ENCODE measurements at regions not wholly inside any gene's neighbourhood (a gene's known extent, or its start where the extent isn't known, plus 50 kb on each side); places are given as distances from the start of the nearest gene placed in this dataset.

GRCh38 chr1:208631092-208631491 lies 386.9 kb upstream of the PLXNA2 start:
- H3K4me2 ChIP-seq (ENCODE audit: low read depth, low read length, poor library complexity, severe bottlenecking): no peak overlapping the region
- TF ChIP-seq CTCF (conservative IDR thresholded peaks at IDR 0.05; ENCODE audit: low read length): no peak
- no peak for TF ChIP-seq EZH2phosphoT487 (IDR thresholded peaks at IDR 0.05; ENCODE audit: borderline replicate concordance)

DNA sequence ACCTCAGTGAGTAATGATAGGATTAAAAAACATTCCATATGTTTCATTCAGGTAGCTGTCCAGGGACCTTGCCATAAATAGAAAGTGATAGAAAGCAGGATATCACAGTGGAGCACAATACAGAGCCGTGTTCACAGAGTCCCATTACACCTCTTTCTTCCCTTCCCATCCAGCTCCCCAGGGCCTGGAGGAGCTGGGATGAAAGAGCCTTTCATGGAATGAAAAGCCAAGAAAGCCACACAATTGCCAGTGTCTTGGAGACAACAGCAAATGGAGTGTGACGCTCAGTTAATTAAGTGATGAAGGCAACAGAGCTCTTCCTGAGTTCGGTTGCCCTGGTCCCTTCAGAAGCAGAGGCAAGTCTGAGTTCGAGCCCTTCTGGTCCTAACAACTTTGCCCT lies 387.3 kb upstream of the PLXNA2 start:
- H2AFZ ChIP-seq (ENCODE audit: low read length): no peak overlapping the region
- H3K9ac ChIP-seq (ENCODE audit: low read depth, low read length, poor library complexity, severe bottlenecking): no peak overlapping the region

More at GRCh38 chr1:208631092-208631491, 386.9 kb upstream of the PLXNA2 start:
- Histone ChIP-seq H3F3A (ENCODE audit: low read depth) (no peaks in the 10 kb centered on the region), H3K4me3 (ENCODE audit: low read length, poor library complexity, severe bottlenecking) (no peak overlapping the region), H3K36me3 (ENCODE audit: insufficient read depth, low read length) (no peaks in the 10 kb centered on the region), H3K9me2 (replicated peaks; ENCODE audit: low read depth, low read length) (no peaks in the 10 kb centered on the region), H3K9me3 (ENCODE audit: insufficient read depth, low read depth, low read length) (no peaks in the 10 kb centered on the region), H3K4me1 (ENCODE audit: insufficient read depth, low read length, poor library complexity, severe bottlenecking) (no peaks in the 10 kb centered on the region), H3K79me2 (ENCODE audit: insufficient read depth, low read length) (no peaks in the 10 kb centered on the region), H3K9ac (ENCODE audit: low read depth, low read length, poor library complexity, severe bottlenecking) (no peak overlapping the region), H3K27me3 (ENCODE audit: insufficient read depth, low read length, poor library complexity, severe bottlenecking) (no peaks in the 10 kb centered on the region), H2AFZ (ENCODE audit: low read length) (no peak overlapping the region), H4K20me1 (ENCODE audit: insufficient read depth, low read length, poor library complexity, severe bottlenecking) (no peaks in the 10 kb centered on the region)

DNA sequence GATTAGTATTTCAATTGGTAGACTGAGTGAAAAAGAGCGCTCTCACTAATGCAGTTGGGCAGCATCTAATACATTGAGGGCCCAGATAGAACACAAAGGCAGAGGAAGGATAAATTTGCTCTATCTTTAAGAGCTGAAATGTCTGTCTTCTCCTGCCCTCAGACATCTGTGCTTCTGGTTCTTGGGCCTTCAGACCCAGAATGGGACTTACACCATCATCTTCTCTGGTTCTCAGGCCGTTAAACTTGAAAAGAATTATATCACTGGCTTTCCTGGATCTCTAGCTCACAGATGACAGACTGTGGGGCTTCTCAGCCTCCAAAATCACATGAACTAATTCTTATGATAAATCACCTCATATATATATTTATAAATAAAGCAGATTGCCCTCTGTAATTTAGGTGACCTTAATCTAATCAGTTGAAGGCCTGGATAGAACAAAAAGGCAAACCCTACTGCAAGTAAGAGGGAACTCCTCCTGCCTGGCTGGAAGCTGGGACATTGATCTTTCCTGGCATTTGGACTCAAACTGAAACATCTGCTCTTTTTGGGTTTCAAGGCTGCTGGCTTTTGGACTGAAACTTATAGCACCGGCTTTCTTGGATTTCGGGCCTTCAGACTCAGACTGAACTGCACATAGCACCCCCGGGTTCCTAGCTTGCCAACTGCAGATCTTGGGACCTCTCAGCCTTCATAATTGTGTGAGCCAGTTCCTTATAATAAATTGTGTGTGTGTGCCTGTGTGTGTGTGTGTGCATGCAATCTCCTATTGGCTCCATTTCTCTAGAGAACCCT lies 390.4 kb upstream of the PLXNA2 start:
- no peaks in the 10 kb centered on the region for H3F3A ChIP-seq (ENCODE audit: low read depth)
- H3K9me2 ChIP-seq (replicated peaks; ENCODE audit: low read depth, low read length): no peaks in the 10 kb centered on the region
- no peaks in the 10 kb centered on the region for H4K20me1 ChIP-seq (ENCODE audit: insufficient read depth, low read length, poor library complexity, severe bottlenecking)
- no peak overlapping the region for H3K4me3 ChIP-seq (ENCODE audit: low read length, poor library complexity, severe bottlenecking)
- H3K4me1 ChIP-seq (ENCODE audit: insufficient read depth, low read length, poor library complexity, severe bottlenecking): no peaks in the 10 kb centered on the region
- no peaks in the 10 kb centered on the region for H3K27me3 ChIP-seq (ENCODE audit: insufficient read depth, low read length, poor library complexity, severe bottlenecking)
- no peak overlapping the region for H2AFZ ChIP-seq (ENCODE audit: low read length)
- H3K4me2 ChIP-seq (ENCODE audit: low read depth, low read length, poor library complexity, severe bottlenecking): no peak overlapping the region
- no peaks in the 10 kb centered on the region for H3K9me3 ChIP-seq (ENCODE audit: insufficient read depth, low read depth, low read length)
- TF ChIP-seq EZH2phosphoT487 (IDR thresholded peaks at IDR 0.05; ENCODE audit: borderline replicate concordance) (no peak), CTCF (conservative IDR thresholded peaks at IDR 0.05; ENCODE audit: low read length) (no peak)
- H3K79me2 ChIP-seq (ENCODE audit: insufficient read depth, low read length): no peaks in the 10 kb centered on the region
- H3K9ac ChIP-seq (ENCODE audit: low read depth, low read length, poor library complexity, severe bottlenecking): no peak overlapping the region
- no peaks in the 10 kb centered on the region for H3K36me3 ChIP-seq (ENCODE audit: insufficient read depth, low read length)

More for the DNA sequence above, 387.3 kb upstream of the PLXNA2 start:
- Histone ChIP-seq H4K20me1 (ENCODE audit: insufficient read depth, low read length, poor library complexity, severe bottlenecking) (no peaks in the 10 kb centered on the region), H3K4me2 (ENCODE audit: low read depth, low read length, poor library complexity, severe bottlenecking) (no peak overlapping the region), H3K79me2 (ENCODE audit: insufficient read depth, low read length) (no peaks in the 10 kb centered on the region), H3K4me1 (ENCODE audit: insufficient read depth, low read length, poor library complexity, severe bottlenecking) (no peaks in the 10 kb centered on the region), H3K4me3 (ENCODE audit: low read length, poor library complexity, severe bottlenecking) (no peak overlapping the region), H3K36me3 (ENCODE audit: insufficient read depth, low read length) (no peaks in the 10 kb centered on the region), H3K9me3 (ENCODE audit: insufficient read depth, low read depth, low read length) (no peaks in the 10 kb centered on the region), H3K27me3 (ENCODE audit: insufficient read depth, low read length, poor library complexity, severe bottlenecking) (no peaks in the 10 kb centered on the region), H3F3A (ENCODE audit: low read depth) (no peaks in the 10 kb centered on the region), H3K9me2 (replicated peaks; ENCODE audit: low read depth, low read length) (no peaks in the 10 kb centered on the region)
- TF ChIP-seq EZH2phosphoT487 (IDR thresholded peaks at IDR 0.05; ENCODE audit: borderline replicate concordance) (no peak), CTCF (conservative IDR thresholded peaks at IDR 0.05; ENCODE audit: low read length) (no peak)

Measured in Loucy (cell line).